Gastrocnemius medialis (tissue), 4 donors: ENCODE measurements at regions not wholly inside any gene's neighbourhood (a gene's known extent, or its start where the extent isn't known, plus 50 kb on each side); places are given as distances from the start of the nearest gene placed in this dataset.

ENCODE experiments used
- CTCF ChIP-seq, 5 experiments: fragments of 450-650 bp in 3 of 5; fragments of 200-600 bp in 2 of 5; sonication (generic) in 2 of 5; IDR thresholded peaks in 4 of 5; conservative IDR thresholded peaks in 1 of 5; 1 replicate in 4 of 5; 2 replicates in 1 of 5; pipeline ENCODE4 v1.5.1; 2016 to 2019; ENCODE audit warnings: antibody characterized with exemption in 5 of 5, mild to moderate bottlenecking in 3 of 5, moderate library complexity in 3 of 5
- POLR2A ChIP-seq, 2 donors: fragments of 450-650 bp; IDR thresholded peaks; one replicate each; pipeline ENCODE4 v1.6.1; 2017; ENCODE audit warnings: antibody characterized with exemption in 2 of 2, mild to moderate bottlenecking in 2 of 2, moderate library complexity in 2 of 2

- TF ChIP-seq POLR2A (IDR thresholded peaks at IDR 0.05) (no peak), CTCF (IDR thresholded peaks at IDR 0.05 in 4 of 5, conservative IDR thresholded peaks at IDR 0.05 in 1 of 5) (no peak)
Observed at GRCh38 chr14:98598576-98598975, 673.4 kb downstream of the BCL11B start.
